ENCODE measurements at regions not wholly inside any gene's neighbourhood (a gene's known extent, or its start where the extent isn't known, plus 50 kb on each side); places are given as distances from the start of the nearest gene placed in this dataset.

DNA sequence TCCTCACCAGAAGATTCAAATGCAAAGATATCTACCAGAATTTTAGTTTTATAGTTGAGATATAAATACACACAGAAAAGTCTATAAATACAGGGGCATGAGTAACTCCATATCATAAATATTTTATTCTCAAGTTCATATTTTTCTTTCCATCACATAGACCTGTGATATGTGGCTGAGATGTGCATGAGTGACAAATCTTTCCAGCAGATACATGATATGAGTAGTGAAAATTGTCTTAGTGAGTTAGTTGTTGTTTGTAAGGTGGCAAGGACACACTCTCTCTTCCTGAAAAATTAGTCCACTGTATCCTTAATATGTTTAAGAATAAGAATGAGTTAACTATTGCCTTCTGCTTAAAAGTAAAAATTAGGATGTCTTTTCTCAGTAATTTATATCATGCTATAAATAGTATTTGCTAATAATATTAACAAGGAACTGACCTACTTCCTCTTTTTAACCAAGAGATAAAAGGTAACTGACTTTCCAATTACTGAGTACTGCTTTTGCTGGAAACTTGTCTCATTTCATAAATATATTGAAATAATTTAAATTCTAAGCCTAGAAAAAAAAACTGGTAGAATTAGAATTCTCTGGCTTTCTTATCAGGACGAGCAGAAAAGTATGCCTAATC is 85.2 kb upstream of the SESTD1 start:
- Mint-ChIP-seq H3K4me1 (ENCODE audit: low read depth) (no peaks in the 10 kb centered on the region), H3K9me3 (no peaks in the 10 kb centered on the region), H3K4me3 (no peak overlapping the region), H3K27ac (no peak overlapping the region), H3K27me3 (no peaks in the 10 kb centered on the region), H3K36me3 (ENCODE audit: low read depth) (no peaks in the 10 kb centered on the region)
- intact Hi-C loops (cut with micrococcal nuclease), result no loop called here
- ChIA-PET POLR2A (no interaction called here), CTCF (no interaction called here)
- TF ChIP-seq, protein P1, sequence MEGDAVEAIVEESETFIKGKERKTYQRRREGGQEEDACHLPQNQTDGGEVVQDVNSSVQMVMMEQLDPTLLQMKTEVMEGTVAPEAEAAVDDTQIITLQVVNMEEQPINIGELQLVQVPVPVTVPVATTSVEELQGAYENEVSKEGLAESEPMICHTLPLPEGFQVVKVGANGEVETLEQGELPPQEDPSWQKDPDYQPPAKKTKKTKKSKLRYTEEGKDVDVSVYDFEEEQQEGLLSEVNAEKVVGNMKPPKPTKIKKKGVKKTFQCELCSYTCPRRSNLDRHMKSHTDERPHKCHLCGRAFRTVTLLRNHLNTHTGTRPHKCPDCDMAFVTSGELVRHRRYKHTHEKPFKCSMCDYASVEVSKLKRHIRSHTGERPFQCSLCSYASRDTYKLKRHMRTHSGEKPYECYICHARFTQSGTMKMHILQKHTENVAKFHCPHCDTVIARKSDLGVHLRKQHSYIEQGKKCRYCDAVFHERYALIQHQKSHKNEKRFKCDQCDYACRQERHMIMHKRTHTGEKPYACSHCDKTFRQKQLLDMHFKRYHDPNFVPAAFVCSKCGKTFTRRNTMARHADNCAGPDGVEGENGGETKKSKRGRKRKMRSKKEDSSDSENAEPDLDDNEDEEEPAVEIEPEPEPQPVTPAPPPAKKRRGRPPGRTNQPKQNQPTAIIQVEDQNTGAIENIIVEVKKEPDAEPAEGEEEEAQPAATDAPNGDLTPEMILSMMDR (IDR thresholded peaks at IDR 0.05), result no peak
- DNase-seq, result no peak
- no peak for ATAC-seq

DNA sequence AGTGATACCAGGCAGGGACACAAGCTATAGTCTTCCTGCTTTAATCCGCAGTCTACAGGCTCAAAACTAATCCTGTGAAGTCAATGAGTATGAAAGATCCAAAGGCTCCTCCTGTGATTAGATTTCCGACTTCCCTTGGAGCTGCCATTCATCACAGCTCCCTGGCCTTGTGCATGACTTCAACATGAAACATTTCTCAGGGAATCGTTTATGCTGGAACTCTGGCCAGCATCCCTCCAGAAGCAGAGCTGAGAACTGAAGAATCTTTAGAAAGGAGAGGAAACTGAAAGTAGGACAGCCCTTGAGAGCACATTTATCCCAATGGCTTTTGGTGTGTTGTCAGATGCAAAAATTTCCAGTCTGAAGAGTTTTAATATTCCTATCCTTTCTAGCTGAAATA is 84.3 kb upstream of the SESTD1 start:
- TF ChIP-seq, protein P1 (IDR thresholded peaks at IDR 0.05), result no peak
- ATAC-seq (no peak), DNase-seq (no peak)
- H3K36me3 Mint-ChIP-seq (ENCODE audit: low read depth), result no peaks in the 10 kb centered on the region
- CTCF ChIA-PET, result no interaction called here
- H3K9me3 Mint-ChIP-seq, result no peaks in the 10 kb centered on the region
- POLR2A ChIA-PET, result interaction anchor here (0.7 kb wide), 2 partner anchors 19 to 552 kb away, joined by 3 read pairs; no protein-coding TSS in a partner anchor
- H3K4me3 Mint-ChIP-seq, result no peak overlapping the region
- H3K4me1 Mint-ChIP-seq (ENCODE audit: low read depth), result no peaks in the 10 kb centered on the region
- H3K27me3 Mint-ChIP-seq, result no peaks in the 10 kb centered on the region
- intact Hi-C loops (cut with micrococcal nuclease), result no loop called here
- no peak overlapping the region for H3K27ac Mint-ChIP-seq

DNA sequence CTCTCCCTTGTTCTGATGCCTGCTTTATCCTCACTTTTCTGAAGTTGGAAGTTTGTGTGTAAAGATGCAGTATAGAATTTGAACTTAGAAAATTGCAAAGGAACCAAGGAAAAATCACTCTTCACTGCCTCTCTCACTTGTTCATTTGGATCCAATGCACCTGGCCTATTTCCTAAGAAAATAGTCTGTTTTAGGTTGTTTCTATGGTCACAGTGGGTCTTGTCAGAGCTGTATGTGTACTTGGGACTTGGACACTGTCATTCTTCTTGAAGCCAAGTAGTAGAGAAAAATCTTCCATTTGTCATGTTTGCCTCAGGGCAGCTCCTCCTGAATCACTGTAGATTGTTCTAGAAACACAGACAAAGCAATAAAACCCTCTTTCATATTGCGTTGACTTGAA is 80.3 kb upstream of the SESTD1 start:
- TF ChIP-seq, protein P1 (IDR thresholded peaks at IDR 0.05), result no peak
- no peak overlapping the region for H3K4me3 Mint-ChIP-seq
- no peaks in the 10 kb centered on the region for H3K27me3 Mint-ChIP-seq
- intact Hi-C loops (cut with micrococcal nuclease), result no loop called here
- DNase-seq (no peak), ATAC-seq (no peak)
- H3K36me3 Mint-ChIP-seq (ENCODE audit: low read depth), result no peaks in the 10 kb centered on the region
- no peaks in the 10 kb centered on the region for H3K9me3 Mint-ChIP-seq
- ChIA-PET POLR2A (no interaction called here), CTCF (interaction anchor here (0.7 to 1.5 kb wide), 2 partner anchors 87 to 126 kb away, joined by 3 read pairs; no protein-coding TSS in a partner anchor)
- H3K27ac Mint-ChIP-seq, result no peak overlapping the region
- no peaks in the 10 kb centered on the region for H3K4me1 Mint-ChIP-seq (ENCODE audit: low read depth)

DNA sequence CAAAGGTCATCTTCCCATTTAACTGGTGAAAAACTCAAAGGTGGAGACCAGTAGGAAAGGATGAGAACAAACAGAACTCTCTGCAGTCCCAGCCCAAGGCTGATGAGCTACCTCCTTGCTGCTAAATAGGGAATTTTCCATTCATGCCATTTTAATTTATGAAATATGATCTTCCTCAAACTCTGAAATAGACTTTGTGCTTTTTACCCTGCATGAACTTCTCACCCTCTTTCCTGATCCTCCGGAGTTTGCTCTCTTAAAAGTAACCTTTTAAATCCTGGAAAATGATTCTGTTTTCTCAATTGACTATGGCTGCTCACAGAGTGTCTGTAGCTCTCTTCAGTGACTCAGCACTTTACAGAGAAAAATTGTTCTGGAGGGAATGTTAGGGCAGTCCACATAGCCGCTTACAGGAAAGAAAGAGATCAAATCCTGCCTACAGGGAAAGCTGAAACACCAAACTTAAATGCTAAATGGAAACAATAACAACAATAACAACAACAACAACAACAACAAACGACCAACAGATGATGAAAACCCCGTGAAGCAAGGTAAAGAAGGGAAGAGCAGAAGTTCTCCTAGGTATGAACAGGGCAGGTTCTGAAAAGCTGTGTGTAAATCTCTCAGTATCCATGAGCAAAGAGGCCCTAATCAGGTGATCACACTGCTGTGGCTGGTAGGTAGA is 79.8 kb upstream of the SESTD1 start:
- DNase-seq (no peak), ATAC-seq (no peak)
- intact Hi-C loops (cut with micrococcal nuclease), result no loop called here
- CTCF ChIA-PET, result interaction anchor here (0.7 to 1.5 kb wide), 3 partner anchors 16 to 126 kb away, joined by 3 read pairs; no protein-coding TSS in a partner anchor
- H3K27me3 Mint-ChIP-seq, result no peaks in the 10 kb centered on the region
- TF ChIP-seq, protein P1 (IDR thresholded peaks at IDR 0.05), result no peak
- no peaks in the 10 kb centered on the region for H3K36me3 Mint-ChIP-seq (ENCODE audit: low read depth)
- no peak overlapping the region for H3K4me3 Mint-ChIP-seq
- no peaks in the 10 kb centered on the region for H3K4me1 Mint-ChIP-seq (ENCODE audit: low read depth)
- H3K9me3 Mint-ChIP-seq, result no peaks in the 10 kb centered on the region
- POLR2A ChIA-PET, result no interaction called here
- no peak overlapping the region for H3K27ac Mint-ChIP-seq

DNA sequence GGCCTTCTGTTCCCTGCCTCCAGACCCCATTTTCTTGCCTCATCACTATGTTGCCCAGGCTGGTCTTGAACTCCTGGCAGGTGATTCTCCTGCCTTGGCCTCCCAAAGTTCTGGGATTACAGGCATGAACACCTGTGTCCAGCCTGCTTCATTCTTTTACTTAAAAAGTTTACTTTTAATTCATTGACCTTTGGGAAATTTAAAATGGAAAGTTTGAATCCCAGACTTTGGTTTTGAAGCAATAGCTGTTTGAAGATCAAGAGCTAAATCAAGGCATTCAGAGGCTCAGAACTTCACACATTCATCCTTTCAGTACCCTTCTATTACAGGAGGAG is 79.3 kb upstream of the SESTD1 start:
- intact Hi-C loops (cut with micrococcal nuclease), result no loop called here
- TF ChIP-seq, protein P1 (IDR thresholded peaks at IDR 0.05), result no peak
- ATAC-seq, result no peak
- H3K4me1 Mint-ChIP-seq (ENCODE audit: low read depth), result no peaks in the 10 kb centered on the region
- CTCF ChIA-PET, result interaction anchor here (0.7 kb wide), 1 partner anchor 15 kb away, joined by 3 read pairs; no protein-coding TSS in a partner anchor
- POLR2A ChIA-PET, result no interaction called here
- DNase-seq, result no peak
- no peaks in the 10 kb centered on the region for H3K9me3 Mint-ChIP-seq
- H3K27me3 Mint-ChIP-seq, result no peaks in the 10 kb centered on the region
- no peak overlapping the region for H3K27ac Mint-ChIP-seq
- H3K36me3 Mint-ChIP-seq (ENCODE audit: low read depth), result no peaks in the 10 kb centered on the region
- no peak overlapping the region for H3K4me3 Mint-ChIP-seq
